ENCODE measurements at regions not wholly inside any gene's neighbourhood (a gene's known extent, or its start where the extent isn't known, plus 50 kb on each side); places are given as distances from the start of the nearest gene placed in this dataset.

DNA sequence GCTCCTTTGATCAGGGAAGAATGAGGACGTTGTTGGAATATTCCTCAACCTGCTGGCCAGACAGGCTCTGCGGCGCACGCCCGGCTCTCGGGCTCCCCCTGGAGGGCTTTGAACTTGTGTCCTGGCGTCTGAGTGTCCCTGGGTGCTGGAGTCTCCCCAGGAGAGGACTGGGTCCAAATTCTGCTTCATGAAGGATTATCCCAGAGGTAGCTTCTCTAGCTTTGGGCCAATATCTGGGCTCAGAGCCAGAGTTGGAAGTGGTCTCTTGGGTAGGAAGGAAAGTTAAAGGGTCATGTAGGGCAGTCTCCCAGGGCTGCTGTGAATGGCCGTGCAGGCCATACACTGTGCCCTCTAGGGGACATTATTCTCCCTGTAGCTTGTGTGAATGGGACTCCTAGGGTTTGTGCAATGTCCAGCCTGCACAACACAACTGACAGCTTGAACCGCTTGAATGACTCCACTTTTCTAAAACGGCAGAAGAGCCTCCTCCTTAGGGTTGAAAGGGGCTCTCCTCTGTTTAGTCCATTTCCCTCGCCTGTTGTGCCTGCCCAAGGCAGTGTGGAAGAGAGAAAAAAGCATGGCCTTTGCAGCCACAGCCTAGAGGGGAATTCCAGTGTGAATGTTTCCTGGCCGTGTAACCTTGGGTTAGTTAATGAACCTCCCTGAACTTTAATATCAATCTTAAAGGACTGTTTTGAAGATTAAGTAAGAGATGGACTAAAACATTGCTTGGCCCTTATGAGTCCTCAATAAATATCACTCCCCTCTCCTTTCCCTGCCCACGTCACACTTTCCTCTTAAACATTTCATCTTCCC lies 111.2 kb upstream of the THY1 start:
- Histone ChIP-seq H3K9ac (ENCODE audit: low read length in 5 of 5) (no peak overlapping the region), H3K27me3 (ENCODE audit: control insufficient read depth in 5 of 5, insufficient read depth in 4 of 5, low read length in 5 of 5) (peaks cover 0 to 5% (median 0%) of the 10 kb centered on the region in 5 donors), H3K9me3 (ENCODE audit: control insufficient read depth in 5 of 5, low read length in 5 of 5) (no peaks in the 10 kb centered on the region), H3K4me3 (ENCODE audit: low read depth in 1 of 5, low read length in 5 of 5) (no peak overlapping the region), H3K27ac (ENCODE audit: low read depth, low read length) (no peak overlapping the region), H3K4me1 (ENCODE audit: control insufficient read depth in 5 of 5, insufficient read depth in 5 of 5, low read length in 5 of 5) (peaks cover 3 to 20% (median 17%) of the 10 kb centered on the region in 5 donors), H3K36me3 (ENCODE audit: control insufficient read depth in 5 of 5, insufficient read depth in 5 of 5, low read length in 5 of 5) (no peaks in the 10 kb centered on the region)

- Histone ChIP-seq H3K4me3 (ENCODE audit: low read depth in 1 of 5, low read length in 5 of 5) (no peak overlapping the region), H3K27ac (ENCODE audit: low read depth, low read length) (no peak overlapping the region), H3K36me3 (ENCODE audit: control insufficient read depth in 5 of 5, insufficient read depth in 5 of 5, low read length in 5 of 5) (no peaks in the 10 kb centered on the region), H3K27me3 (ENCODE audit: control insufficient read depth in 5 of 5, insufficient read depth in 4 of 5, low read length in 5 of 5) (peaks cover 0 to 5% (median 0%) of the 10 kb centered on the region in 5 donors), H3K9ac (ENCODE audit: low read length in 5 of 5) (no peak overlapping the region), H3K9me3 (ENCODE audit: control insufficient read depth in 5 of 5, low read length in 5 of 5) (no peaks in the 10 kb centered on the region), H3K4me1 (ENCODE audit: control insufficient read depth in 5 of 5, insufficient read depth in 5 of 5, low read length in 5 of 5) (peaks cover 3 to 13% (median 11%) of the 10 kb centered on the region in 5 donors)
Observed at GRCh38 chr11:119533462-119533861, 110.5 kb upstream of the THY1 start.

- peaks cover 0 to 5% (median 0%) of the 10 kb centered on the region in 5 donors for H3K27me3 ChIP-seq (ENCODE audit: control insufficient read depth in 5 of 5, insufficient read depth in 4 of 5, low read length in 5 of 5)
- H3K4me1 ChIP-seq (ENCODE audit: control insufficient read depth in 5 of 5, insufficient read depth in 5 of 5, low read length in 5 of 5), result peaks cover 3 to 13% (median 10%) of the 10 kb centered on the region in 5 donors
- no peak overlapping the region for H3K9ac ChIP-seq (ENCODE audit: low read length in 5 of 5)
- H3K9me3 ChIP-seq (ENCODE audit: control insufficient read depth in 5 of 5, low read length in 5 of 5), result no peaks in the 10 kb centered on the region
- no peak overlapping the region for H3K4me3 ChIP-seq (ENCODE audit: low read depth in 1 of 5, low read length in 5 of 5)
- H3K36me3 ChIP-seq (ENCODE audit: control insufficient read depth in 5 of 5, insufficient read depth in 5 of 5, low read length in 5 of 5), result no peaks in the 10 kb centered on the region
- no peak overlapping the region for H3K27ac ChIP-seq (ENCODE audit: low read depth, low read length)
Observed at GRCh38 chr11:119532551-119532950, 109.6 kb upstream of the THY1 start.

DNA sequence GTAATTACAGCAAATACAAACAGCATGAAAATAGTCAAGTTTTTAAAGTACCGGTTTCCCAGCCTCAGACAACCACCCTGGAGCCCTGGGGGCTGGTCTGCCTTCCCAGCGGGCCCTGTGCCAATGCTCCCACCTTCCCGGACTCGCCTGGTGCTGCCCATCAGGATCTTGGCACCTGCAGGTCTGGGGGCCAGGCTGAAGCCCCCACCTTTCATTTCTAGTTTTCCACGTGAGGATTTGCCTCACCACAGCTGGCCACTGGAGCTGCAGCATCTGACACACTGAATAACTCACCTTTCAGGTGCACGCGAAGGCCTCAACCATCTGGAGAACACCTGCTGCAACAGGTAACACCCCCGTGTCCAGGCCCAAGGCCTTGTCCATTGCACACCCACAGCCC lies 108.7 kb upstream of the THY1 start:
- no peaks in the 10 kb centered on the region for H3K36me3 ChIP-seq (ENCODE audit: control insufficient read depth in 5 of 5, insufficient read depth in 5 of 5, low read length in 5 of 5)
- H3K9me3 ChIP-seq (ENCODE audit: control insufficient read depth in 5 of 5, low read length in 5 of 5), result no peaks in the 10 kb centered on the region
- H3K27me3 ChIP-seq (ENCODE audit: control insufficient read depth in 5 of 5, insufficient read depth in 4 of 5, low read length in 5 of 5), result peaks cover 0 to 5% (median 0%) of the 10 kb centered on the region in 5 donors
- peaks cover 3 to 13% (median 10%) of the 10 kb centered on the region in 5 donors for H3K4me1 ChIP-seq (ENCODE audit: control insufficient read depth in 5 of 5, insufficient read depth in 5 of 5, low read length in 5 of 5)
- H3K27ac ChIP-seq (ENCODE audit: low read depth, low read length), result no peak overlapping the region
- no peak overlapping the region for H3K9ac ChIP-seq (ENCODE audit: low read length in 5 of 5)
- H3K4me3 ChIP-seq (ENCODE audit: low read depth in 1 of 5, low read length in 5 of 5), result no peak overlapping the region

- no peaks in the 10 kb centered on the region for H3K36me3 ChIP-seq (ENCODE audit: control insufficient read depth in 5 of 5, insufficient read depth in 5 of 5, low read length in 5 of 5)
- H3K9me3 ChIP-seq (ENCODE audit: control insufficient read depth in 5 of 5, low read length in 5 of 5), result no peaks in the 10 kb centered on the region
- H3K27ac ChIP-seq (ENCODE audit: low read depth, low read length), result no peak overlapping the region
- no peak overlapping the region for H3K9ac ChIP-seq (ENCODE audit: low read length in 5 of 5)
- no peak overlapping the region for H3K4me3 ChIP-seq (ENCODE audit: low read depth in 1 of 5, low read length in 5 of 5)
- peaks cover 3 to 13% (median 10%) of the 10 kb centered on the region in 5 donors for H3K4me1 ChIP-seq (ENCODE audit: control insufficient read depth in 5 of 5, insufficient read depth in 5 of 5, low read length in 5 of 5)
- peaks cover 0 to 5% (median 0%) of the 10 kb centered on the region in 5 donors for H3K27me3 ChIP-seq (ENCODE audit: control insufficient read depth in 5 of 5, insufficient read depth in 4 of 5, low read length in 5 of 5)
Observed at GRCh38 chr11:119531056-119531455, 108.1 kb upstream of the THY1 start.

- H3K4me3 ChIP-seq (ENCODE audit: low read depth in 1 of 5, low read length in 5 of 5), result no peak overlapping the region
- H3K9ac ChIP-seq (ENCODE audit: low read length in 5 of 5), result no peak overlapping the region
- peaks cover 3 to 13% (median 10%) of the 10 kb centered on the region in 5 donors for H3K4me1 ChIP-seq (ENCODE audit: control insufficient read depth in 5 of 5, insufficient read depth in 5 of 5, low read length in 5 of 5)
- no peak overlapping the region for H3K27ac ChIP-seq (ENCODE audit: low read depth, low read length)
- H3K36me3 ChIP-seq (ENCODE audit: control insufficient read depth in 5 of 5, insufficient read depth in 5 of 5, low read length in 5 of 5), result no peaks in the 10 kb centered on the region
- no peaks in the 10 kb centered on the region for H3K9me3 ChIP-seq (ENCODE audit: control insufficient read depth in 5 of 5, low read length in 5 of 5)
- H3K27me3 ChIP-seq (ENCODE audit: control insufficient read depth in 5 of 5, insufficient read depth in 4 of 5, low read length in 5 of 5), result peaks cover 0 to 5% (median 0%) of the 10 kb centered on the region in 5 donors
Observed at GRCh38 chr11:119530509-119530908, 107.5 kb upstream of the THY1 start.

- no peak overlapping the region for H3K27ac ChIP-seq (ENCODE audit: low read depth, low read length)
Observed at GRCh38 chr11:119529936-119530335, 107.0 kb upstream of the THY1 start.

GRCh38 chr11:119529063-119529845 lies 106.3 kb upstream of the THY1 start:
- Histone ChIP-seq H3K4me1 (ENCODE audit: control insufficient read depth in 5 of 5, insufficient read depth in 5 of 5, low read length in 5 of 5) (peaks cover 3 to 19% (median 8%) of the 10 kb centered on the region in 5 donors), H3K27me3 (ENCODE audit: control insufficient read depth in 5 of 5, insufficient read depth in 4 of 5, low read length in 5 of 5) (peaks cover 0 to 5% (median 0%) of the 10 kb centered on the region in 5 donors), H3K4me3 (ENCODE audit: low read depth in 1 of 5, low read length in 5 of 5) (no peak overlapping the region), H3K9me3 (ENCODE audit: control insufficient read depth in 5 of 5, low read length in 5 of 5) (no peaks in the 10 kb centered on the region), H3K27ac (ENCODE audit: low read depth, low read length) (no peak overlapping the region), H3K9ac (ENCODE audit: low read length in 5 of 5) (no peak overlapping the region), H3K36me3 (ENCODE audit: control insufficient read depth in 5 of 5, insufficient read depth in 5 of 5, low read length in 5 of 5) (no peaks in the 10 kb centered on the region)

More at GRCh38 chr11:119529936-119530335, 107.0 kb upstream of the THY1 start:
- no peak overlapping the region for H3K4me3 ChIP-seq (ENCODE audit: low read depth in 1 of 5, low read length in 5 of 5)
- no peaks in the 10 kb centered on the region for H3K36me3 ChIP-seq (ENCODE audit: control insufficient read depth in 5 of 5, insufficient read depth in 5 of 5, low read length in 5 of 5)
- peaks cover 3 to 18% (median 10%) of the 10 kb centered on the region in 5 donors for H3K4me1 ChIP-seq (ENCODE audit: control insufficient read depth in 5 of 5, insufficient read depth in 5 of 5, low read length in 5 of 5)
- H3K27me3 ChIP-seq (ENCODE audit: control insufficient read depth in 5 of 5, insufficient read depth in 4 of 5, low read length in 5 of 5), result peaks cover 0 to 5% (median 0%) of the 10 kb centered on the region in 5 donors
- H3K9me3 ChIP-seq (ENCODE audit: control insufficient read depth in 5 of 5, low read length in 5 of 5), result no peaks in the 10 kb centered on the region
- no peak overlapping the region for H3K9ac ChIP-seq (ENCODE audit: low read length in 5 of 5)

DNA sequence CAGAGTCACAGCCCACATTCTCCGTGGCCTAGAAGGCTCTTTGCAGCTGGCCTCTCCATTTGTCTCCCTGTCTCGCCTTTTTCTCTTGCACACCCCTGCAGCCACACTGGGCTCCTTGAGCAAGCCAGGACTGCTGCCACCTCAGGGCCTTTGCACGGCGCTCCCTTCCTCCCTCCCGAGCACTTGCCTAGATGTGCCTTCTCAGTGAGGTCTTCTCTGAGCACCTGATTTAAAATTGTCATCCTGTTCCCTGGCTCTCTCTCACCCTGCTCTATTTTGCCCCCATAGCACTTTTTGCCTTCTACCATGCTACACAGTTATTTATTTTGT lies 102.9 kb upstream of the THY1 start:
- no peaks in the 10 kb centered on the region for H3K36me3 ChIP-seq (ENCODE audit: control insufficient read depth in 5 of 5, insufficient read depth in 5 of 5, low read length in 5 of 5)
- H3K9ac ChIP-seq (ENCODE audit: low read length in 5 of 5), result no peak overlapping the region
- H3K27me3 ChIP-seq (ENCODE audit: control insufficient read depth in 5 of 5, insufficient read depth in 4 of 5, low read length in 5 of 5), result peaks cover 0 to 5% (median 2%) of the 10 kb centered on the region in 5 donors
- no peak overlapping the region for H3K4me3 ChIP-seq (ENCODE audit: low read depth in 1 of 5, low read length in 5 of 5)
- H3K9me3 ChIP-seq (ENCODE audit: control insufficient read depth in 5 of 5, low read length in 5 of 5), result no peaks in the 10 kb centered on the region
- peaks cover 0 to 11% (median 0%) of the 10 kb centered on the region in 5 donors for H3K4me1 ChIP-seq (ENCODE audit: control insufficient read depth in 5 of 5, insufficient read depth in 5 of 5, low read length in 5 of 5)
- H3K27ac ChIP-seq (ENCODE audit: low read depth, low read length), result no peak overlapping the region
